ENCODE measurements at regions not wholly inside any gene's neighbourhood (a gene's known extent, or its start where the extent isn't known, plus 50 kb on each side); places are given as distances from the start of the nearest gene placed in this dataset.
"Not testable (repeated sequence)": the region's sequence is repeated elsewhere in the genome, so short reads cannot be mapped to it uniquely, and the experiment has no call there.

GRCh38 chr3:161681831-161682230 is 185.2 kb downstream of the OTOL1 start:
- TF ChIP-seq, protein P1, sequence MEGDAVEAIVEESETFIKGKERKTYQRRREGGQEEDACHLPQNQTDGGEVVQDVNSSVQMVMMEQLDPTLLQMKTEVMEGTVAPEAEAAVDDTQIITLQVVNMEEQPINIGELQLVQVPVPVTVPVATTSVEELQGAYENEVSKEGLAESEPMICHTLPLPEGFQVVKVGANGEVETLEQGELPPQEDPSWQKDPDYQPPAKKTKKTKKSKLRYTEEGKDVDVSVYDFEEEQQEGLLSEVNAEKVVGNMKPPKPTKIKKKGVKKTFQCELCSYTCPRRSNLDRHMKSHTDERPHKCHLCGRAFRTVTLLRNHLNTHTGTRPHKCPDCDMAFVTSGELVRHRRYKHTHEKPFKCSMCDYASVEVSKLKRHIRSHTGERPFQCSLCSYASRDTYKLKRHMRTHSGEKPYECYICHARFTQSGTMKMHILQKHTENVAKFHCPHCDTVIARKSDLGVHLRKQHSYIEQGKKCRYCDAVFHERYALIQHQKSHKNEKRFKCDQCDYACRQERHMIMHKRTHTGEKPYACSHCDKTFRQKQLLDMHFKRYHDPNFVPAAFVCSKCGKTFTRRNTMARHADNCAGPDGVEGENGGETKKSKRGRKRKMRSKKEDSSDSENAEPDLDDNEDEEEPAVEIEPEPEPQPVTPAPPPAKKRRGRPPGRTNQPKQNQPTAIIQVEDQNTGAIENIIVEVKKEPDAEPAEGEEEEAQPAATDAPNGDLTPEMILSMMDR (IDR thresholded peaks at IDR 0.05) = not testable (repeated sequence)
- not testable (repeated sequence) for TF ChIP-seq EP300 (IDR thresholded peaks at IDR 0.05)

Measured in upper lobe of left lung (tissue), 4 donors.